HG03432 (cell line): ENCODE measurements at regions not wholly inside any gene's neighbourhood (a gene's known extent, or its start where the extent isn't known, plus 50 kb on each side); places are given as distances from the start of the nearest gene placed in this dataset.
A peak's percentile ranks its signal among the peaks of the same experiment; 100 is the strongest.

Experiments
- ATAC-seq: cut with Tn5 transposase; IDR thresholded peaks from one replicate; pipeline ENCODE4 v1.9.1; 2021; ENCODE audit warnings: mild to moderate bottlenecking, moderate library complexity; ENCODE audit not compliant: unreplicated experiment

GRCh38 chr6:48919555-48919954, 543.5 kb downstream of the MMUT start:
- ATAC-seq = no peak

- ATAC-seq = no peak
Measured at GRCh38 chr6:48917233-48917632, 545.8 kb downstream of the MMUT start.

- no peak for ATAC-seq
Measured at GRCh38 chr6:48916607-48917006, 546.4 kb downstream of the MMUT start.

- ATAC-seq = no peak
Measured at GRCh38 chr6:48915591-48915990, 547.5 kb downstream of the MMUT start.

- ATAC-seq = no peak
Measured at GRCh38 chr6:48912503-48912902, 550.5 kb downstream of the MMUT start.

GRCh38 chr6:48904809-48905208, 558.2 kb downstream of the MMUT start:
- ATAC-seq = no peak

GRCh38 chr6:48894469-48894868, 568.6 kb downstream of the MMUT start:
- no peak for ATAC-seq

GRCh38 chr6:48893048-48893447, 570.0 kb downstream of the MMUT start:
- ATAC-seq = no peak

GRCh38 chr6:48891308-48891707, 571.7 kb downstream of the MMUT start:
- no peak for ATAC-seq

GRCh38 chr6:48889429-48889828, 573.6 kb downstream of the MMUT start:
- no peak for ATAC-seq

GRCh38 chr6:48883116-48883515, 579.9 kb downstream of the MMUT start:
- no peak for ATAC-seq

- ATAC-seq = no peak
Measured at GRCh38 chr6:48881551-48881950, 581.5 kb downstream of the MMUT start.

GRCh38 chr6:48869595-48869994, 593.5 kb downstream of the MMUT start:
- no peak for ATAC-seq

GRCh38 chr6:48866682-48867081, 596.4 kb downstream of the MMUT start:
- no peak for ATAC-seq

- ATAC-seq = no peak
Measured at GRCh38 chr6:48860175-48860574, 602.9 kb downstream of the MMUT start.

- ATAC-seq = no peak
Measured at GRCh38 chr6:48859562-48860123, 603.4 kb downstream of the MMUT start.

- no peak for ATAC-seq
Measured at GRCh38 chr6:48845219-48845618, 617.8 kb downstream of the MMUT start.

- ATAC-seq = no peak
Measured at GRCh38 chr6:48844696-48845095, 618.4 kb downstream of the MMUT start.

- no peak for ATAC-seq
Measured at GRCh38 chr6:48840896-48841295, 622.2 kb downstream of the MMUT start.

GRCh38 chr6:48839206-48839605, 623.8 kb downstream of the MMUT start:
- no peak for ATAC-seq

GRCh38 chr6:48837744-48838143, 625.3 kb downstream of the MMUT start:
- no peak for ATAC-seq

- ATAC-seq = peak; percentile 30
Measured at GRCh38 chr6:48835421-48835958, 627.6 kb downstream of the MMUT start.

GRCh38 chr6:48834706-48835105, 628.3 kb downstream of the MMUT start:
- no peak for ATAC-seq
